Esophagus (tissue), 2 donors: ENCODE measurements at regions not wholly inside any gene's neighbourhood (a gene's known extent, or its start where the extent isn't known, plus 50 kb on each side); places are given as distances from the start of the nearest gene placed in this dataset.
"Not testable (repeated sequence)": the region's sequence is repeated elsewhere in the genome, so short reads cannot be mapped to it uniquely, and the experiment has no call there.

ENCODE experiments used
- H3K27ac ChIP-seq, 2 donors: one replicate each; pipeline ENCODE4 v1.5.1; 2013; ENCODE audit warnings: low read depth in 2 of 2, mild to moderate bottlenecking in 2 of 2, inconsistent platforms in 1 of 2, low read length in 1 of 2, moderate library complexity in 1 of 2
- H3K27me3 ChIP-seq, 2 donors: one replicate each; pipeline ENCODE4 v1.6.1; 2013; ENCODE audit warnings: low read length in 2 of 2, control low read depth in 1 of 2, mild to moderate bottlenecking in 1 of 2; ENCODE audit not compliant: insufficient read depth in 2 of 2, control insufficient read depth in 1 of 2
- H3K36me3 ChIP-seq, 2 donors: one replicate each; pipeline ENCODE4 v1.6.1; 2013; ENCODE audit warnings: low read length in 1 of 2; ENCODE audit not compliant: control insufficient read depth in 2 of 2, insufficient read depth in 2 of 2
- H3K4me1 ChIP-seq, 2 donors: one replicate each; pipeline ENCODE4 v1.6.1; 2013; ENCODE audit warnings: low read length in 1 of 2; ENCODE audit not compliant: control insufficient read depth in 2 of 2, insufficient read depth in 2 of 2
- H3K4me3 ChIP-seq, 2 donors: one replicate each; pipeline ENCODE4 v1.5.1; 2013; ENCODE audit warnings: low read length in 2 of 2, mild to moderate bottlenecking in 2 of 2, low read depth in 1 of 2, moderate library complexity in 1 of 2
- H3K9me3 ChIP-seq, 2 donors: one replicate each; pipeline ENCODE4 v1.6.1; 2013; ENCODE audit warnings: mild to moderate bottlenecking in 2 of 2, low read depth in 1 of 2, low read length in 1 of 2, moderate library complexity in 1 of 2; ENCODE audit not compliant: control insufficient read depth in 2 of 2, insufficient read depth in 1 of 2
- WGBS, 2 donors: extraction: QIAGEN DNeasy Blood & Tissue Kit; methylation state at CpG; one replicate each; pipeline ENCODE4 v1.1.7; 2013; 5-methylcytosine and 5-hydroxymethylcytosine counted together
- donor health status: healthy with polysubstance abuse.
- donor health status: Bipolar disorder and iron deficiency.

DNA sequence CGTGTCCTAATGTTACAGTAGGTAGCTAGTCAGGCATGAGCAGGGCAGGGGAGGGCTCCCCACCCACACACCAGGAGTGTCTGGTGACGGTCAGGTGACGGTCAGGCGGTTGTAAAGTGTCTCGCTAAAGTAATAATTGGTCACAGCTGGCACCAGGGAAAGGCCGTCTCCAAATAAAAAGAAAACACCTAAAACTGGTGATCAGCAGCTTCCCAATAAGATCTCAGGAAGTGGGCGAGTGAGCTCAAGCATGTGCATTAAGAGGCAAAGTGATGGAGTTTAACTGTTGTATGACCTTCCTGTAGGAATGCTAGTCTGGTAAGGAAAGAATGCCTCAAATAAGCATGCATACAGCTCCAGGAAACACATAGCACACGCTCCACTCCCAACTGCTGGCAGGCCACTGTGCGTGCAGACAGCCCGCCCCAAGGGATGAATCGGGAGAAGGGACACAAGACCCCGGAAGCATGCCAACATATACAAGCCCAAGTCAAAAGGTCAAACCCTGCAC lies 177.1 kb downstream of the RNF144A start:
- H3K36me3 ChIP-seq, result no peaks in the 10 kb centered on the region
- H3K4me3 ChIP-seq, result no peak overlapping the region
- H3K27me3 ChIP-seq, result no peaks in the 10 kb centered on the region
- 69 to 72% methylated on average over 12 of the region's 12 CpGs for WGBS, 2 donors
- no peaks in the 10 kb centered on the region for H3K9me3 ChIP-seq
- H3K4me1 ChIP-seq, result no peaks in the 10 kb centered on the region
- H3K27ac ChIP-seq, result no peak overlapping the region

DNA sequence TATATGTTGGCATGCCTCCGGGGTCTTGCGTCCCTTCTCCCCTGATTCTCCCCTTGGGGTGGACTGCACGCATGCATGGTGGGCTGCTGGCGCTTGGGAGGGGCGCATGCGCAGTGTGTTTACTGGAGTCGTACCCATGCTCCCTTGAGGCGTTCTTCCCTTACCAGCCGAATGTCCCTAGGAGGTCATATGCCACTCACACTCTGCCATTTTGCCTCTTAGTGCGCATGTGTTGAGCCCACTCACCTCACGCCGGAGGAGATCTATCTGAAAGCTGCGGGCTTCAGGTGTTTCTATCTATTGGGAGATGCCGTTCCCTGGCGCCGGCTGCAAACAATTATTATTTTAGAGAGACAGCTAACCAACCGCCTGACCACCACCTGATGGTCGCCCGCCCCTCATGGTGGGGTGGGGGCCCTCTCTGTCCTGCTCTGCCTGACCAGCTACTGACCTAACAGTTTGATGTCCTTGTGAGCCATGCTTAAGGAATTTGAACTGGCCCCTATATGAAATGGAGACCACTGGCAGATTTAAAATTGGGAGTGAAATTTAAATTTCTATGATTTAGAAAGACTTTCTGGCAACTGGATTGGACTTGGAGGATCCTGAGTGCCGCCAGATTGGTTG lies 179.6 kb downstream of the RNF144A start:
- no peaks in the 10 kb centered on the region for H3K27me3 ChIP-seq
- no peaks in the 10 kb centered on the region for H3K9me3 ChIP-seq
- no peak overlapping the region for H3K27ac ChIP-seq
- H3K4me1 ChIP-seq, result no peaks in the 10 kb centered on the region
- H3K36me3 ChIP-seq, result no peaks in the 10 kb centered on the region
- 78% methylated on average over 20 of the region's 20 CpGs for WGBS, 2 donors
- no peak overlapping the region for H3K4me3 ChIP-seq

DNA sequence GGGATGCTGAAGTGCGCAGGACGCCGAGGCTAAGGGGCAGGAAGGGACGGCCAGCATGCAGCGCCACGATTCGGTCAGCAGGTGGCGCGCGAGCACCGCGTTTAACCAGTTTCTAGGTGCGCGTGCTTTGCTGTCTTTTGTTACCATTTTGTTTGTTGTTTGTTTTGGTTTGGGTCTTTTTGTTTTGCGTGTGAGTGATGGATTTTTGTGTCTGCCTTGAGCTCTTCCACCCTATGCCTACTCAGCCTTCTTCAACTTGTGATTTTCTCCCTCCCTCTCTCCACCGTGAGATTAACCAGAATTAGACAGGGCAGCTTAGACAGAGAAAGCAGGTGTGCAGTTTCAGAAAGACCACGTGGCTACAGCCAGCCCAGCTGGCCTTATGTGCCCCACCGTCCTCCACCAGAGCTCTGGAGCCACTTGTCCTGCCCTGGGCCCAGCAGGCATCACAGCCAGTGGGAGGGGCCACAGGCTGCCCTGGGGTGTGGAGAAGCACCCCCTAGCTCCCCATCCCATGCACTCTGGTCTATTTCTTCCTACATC lies 180.2 kb downstream of the RNF144A start:
- WGBS, 2 donors, result 1% methylated on average over 18 of the region's 18 CpGs
- Histone ChIP-seq H3K27me3 (no peaks in the 10 kb centered on the region), H3K36me3 (no peaks in the 10 kb centered on the region), H3K9me3 (no peaks in the 10 kb centered on the region), H3K27ac (no peak overlapping the region), H3K4me3 (no peak overlapping the region), H3K4me1 (no peaks in the 10 kb centered on the region)

DNA sequence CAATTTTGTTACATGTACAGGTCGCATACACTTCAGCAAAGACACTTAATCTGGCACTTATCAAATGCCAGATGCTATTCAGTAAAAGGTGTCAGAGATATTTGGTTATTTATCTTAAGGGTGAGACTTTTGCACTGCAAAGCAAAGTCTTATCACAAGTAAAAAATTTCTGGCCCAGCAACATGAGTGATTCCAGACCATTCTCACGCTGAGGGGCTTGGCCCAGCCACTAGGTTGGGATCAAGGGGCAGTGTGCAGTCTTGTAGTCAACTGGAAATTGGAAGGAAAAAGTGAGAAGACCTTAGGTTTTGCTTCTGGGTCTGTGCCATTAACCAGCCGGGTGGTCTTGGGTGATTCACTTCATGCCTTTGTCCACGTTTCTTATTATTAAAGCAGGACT lies 181.6 kb downstream of the RNF144A start:
- H3K4me3 ChIP-seq, result no peak overlapping the region
- H3K4me1 ChIP-seq, result no peaks in the 10 kb centered on the region
- H3K27ac ChIP-seq, result no peak overlapping the region
- H3K36me3 ChIP-seq, result no peaks in the 10 kb centered on the region
- no peaks in the 10 kb centered on the region for H3K27me3 ChIP-seq
- 83 to 89% methylated on average over 4 of the region's 4 CpGs for WGBS, 2 donors
- no peaks in the 10 kb centered on the region for H3K9me3 ChIP-seq

DNA sequence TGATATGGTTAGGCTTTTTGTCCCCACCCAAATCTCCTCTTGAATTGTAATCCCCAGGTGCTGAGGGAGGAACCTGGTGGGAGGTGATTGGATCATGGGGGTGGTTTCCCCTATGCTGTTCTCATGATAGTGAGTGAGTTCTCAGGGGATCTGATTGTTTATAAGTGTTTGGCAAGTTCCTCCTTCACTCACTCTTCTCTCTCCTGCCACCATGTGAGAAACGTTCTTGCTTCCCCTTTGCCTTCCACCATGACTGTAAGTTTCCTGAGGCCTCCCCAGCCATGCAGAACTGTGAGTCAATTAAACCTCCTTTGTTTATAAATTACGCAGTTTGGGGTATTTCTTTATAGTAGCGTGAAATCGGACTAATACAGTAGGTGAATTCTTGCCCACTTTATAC lies 182.5 kb downstream of the RNF144A start:
- not testable (repeated sequence) for H3K9me3 ChIP-seq, H3K27ac ChIP-seq, H3K27me3 ChIP-seq, H3K36me3 ChIP-seq, H3K4me3 ChIP-seq, H3K4me1 ChIP-seq
- WGBS, 2 donors, result 78 to 85% methylated on average over 4 of the region's 4 CpGs

DNA sequence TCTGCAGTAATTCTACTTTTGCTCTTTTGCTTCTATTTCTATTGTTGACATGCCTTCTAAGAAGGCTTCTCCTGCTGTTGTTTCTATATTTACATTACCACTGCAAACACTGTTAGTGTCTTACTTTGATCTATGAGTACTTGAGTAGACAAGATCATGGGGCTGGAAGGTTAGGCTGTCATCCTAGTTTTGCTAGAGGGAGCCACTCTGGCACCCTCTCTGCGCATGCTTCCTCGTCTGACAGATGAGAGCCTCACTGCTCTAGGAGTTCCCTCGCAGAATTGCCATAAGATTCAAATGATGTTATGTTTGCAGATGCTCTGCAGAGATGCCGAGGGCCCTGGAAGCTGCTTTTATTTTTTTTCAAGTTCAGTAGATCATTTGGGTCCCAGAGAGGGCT lies 185.6 kb downstream of the RNF144A start:
- Histone ChIP-seq H3K27ac (no peak overlapping the region), H3K36me3 (no peaks in the 10 kb centered on the region), H3K9me3 (no peaks in the 10 kb centered on the region), H3K4me3 (no peak overlapping the region), H3K27me3 (no peaks in the 10 kb centered on the region), H3K4me1 (no peaks in the 10 kb centered on the region)
- WGBS, 2 donors, result 92 to 95% methylated on average over 4 of the region's 4 CpGs

DNA sequence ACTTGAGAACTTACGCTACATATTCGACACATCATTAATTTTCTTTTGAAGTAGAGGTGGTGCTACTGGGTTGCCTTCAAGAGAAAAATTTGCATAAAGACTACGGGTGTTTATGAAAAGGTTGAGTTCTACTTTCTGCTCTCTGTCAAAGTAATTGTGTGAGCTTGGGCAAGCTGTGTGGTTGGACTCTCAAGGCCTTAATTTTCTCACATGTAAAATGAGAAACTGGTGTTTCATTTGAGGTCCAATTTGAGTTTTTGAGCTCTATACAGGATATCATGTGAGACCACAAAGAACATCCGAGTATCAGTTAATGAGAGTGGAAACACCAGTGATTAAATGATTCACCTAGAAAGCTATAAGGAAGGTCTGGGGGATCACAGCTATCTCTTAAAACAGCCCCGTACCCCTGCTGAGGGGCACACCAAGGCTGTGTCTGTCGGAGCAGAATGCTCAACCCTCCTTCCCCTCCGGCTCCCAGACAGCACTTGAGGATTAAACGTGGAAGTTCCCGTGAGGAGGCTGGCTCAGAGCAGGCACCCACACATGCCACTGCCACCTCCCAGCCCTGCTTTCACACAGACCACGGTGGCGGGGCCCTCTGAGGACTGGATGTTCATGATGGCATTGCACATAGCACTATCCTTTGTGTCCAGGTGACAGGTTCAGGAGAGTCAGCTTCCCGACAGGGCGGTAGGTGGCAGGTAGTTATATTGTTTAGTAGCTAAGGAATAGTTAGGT lies 191.8 kb downstream of the RNF144A start:
- no peaks in the 10 kb centered on the region for H3K36me3 ChIP-seq
- no peaks in the 10 kb centered on the region for H3K4me1 ChIP-seq
- no peaks in the 10 kb centered on the region for H3K9me3 ChIP-seq
- 79 to 82% methylated on average over 13 of the region's 13 CpGs for WGBS, 2 donors
- no peak overlapping the region for H3K27ac ChIP-seq
- H3K27me3 ChIP-seq, result no peaks in the 10 kb centered on the region
- H3K4me3 ChIP-seq, result no peak overlapping the region

DNA sequence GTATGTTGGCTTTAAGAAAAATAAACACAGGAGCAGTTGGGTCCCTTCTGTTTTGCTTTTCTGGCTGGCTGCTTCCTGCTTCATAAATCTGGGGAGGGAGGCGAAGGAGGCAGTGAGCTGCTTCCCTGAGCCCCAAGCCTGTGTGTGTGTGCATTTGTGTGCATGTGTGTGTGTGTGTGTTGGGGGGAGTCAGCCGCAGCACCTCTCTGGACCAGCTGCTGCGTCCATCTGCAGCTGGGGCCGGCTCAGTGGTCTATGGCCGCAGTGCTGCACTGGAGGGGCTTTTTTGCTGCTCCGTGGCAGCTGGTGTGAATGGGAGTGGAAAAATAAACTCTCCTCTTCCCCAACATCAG lies 192.3 kb downstream of the RNF144A start:
- H3K27me3 ChIP-seq, result no peaks in the 10 kb centered on the region
- H3K36me3 ChIP-seq, result no peaks in the 10 kb centered on the region
- H3K4me3 ChIP-seq, result no peak overlapping the region
- no peaks in the 10 kb centered on the region for H3K9me3 ChIP-seq
- H3K27ac ChIP-seq, result no peak overlapping the region
- H3K4me1 ChIP-seq, result no peaks in the 10 kb centered on the region
- 83 to 93% methylated on average over 6 of the region's 6 CpGs for WGBS, 2 donors

DNA sequence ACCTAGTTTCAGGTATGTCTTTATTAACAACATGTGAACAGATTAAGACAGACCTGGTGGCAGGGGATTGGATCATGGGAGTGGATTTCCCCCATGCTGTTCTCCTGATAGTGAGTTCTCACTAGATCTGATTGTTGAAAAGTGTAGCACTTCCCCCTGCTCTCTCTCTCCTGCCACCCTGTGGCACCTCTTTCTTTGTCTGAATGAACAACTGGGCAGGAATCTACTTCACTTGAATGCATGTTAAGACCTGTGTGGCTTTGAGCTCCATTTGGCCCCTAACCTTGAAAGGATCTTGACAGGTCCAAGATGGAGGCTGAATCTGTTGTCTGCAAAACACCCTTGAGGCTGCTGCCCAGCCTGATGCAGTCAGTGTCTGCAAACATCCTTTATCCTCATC lies 194.4 kb downstream of the RNF144A start:
- H3K9me3 ChIP-seq, result no peaks in the 10 kb centered on the region
- H3K36me3 ChIP-seq, result no peaks in the 10 kb centered on the region
- H3K4me3 ChIP-seq, result no peak overlapping the region
- no peaks in the 10 kb centered on the region for H3K27me3 ChIP-seq
- no peaks in the 10 kb centered on the region for H3K4me1 ChIP-seq
- H3K27ac ChIP-seq, result no peak overlapping the region

DNA sequence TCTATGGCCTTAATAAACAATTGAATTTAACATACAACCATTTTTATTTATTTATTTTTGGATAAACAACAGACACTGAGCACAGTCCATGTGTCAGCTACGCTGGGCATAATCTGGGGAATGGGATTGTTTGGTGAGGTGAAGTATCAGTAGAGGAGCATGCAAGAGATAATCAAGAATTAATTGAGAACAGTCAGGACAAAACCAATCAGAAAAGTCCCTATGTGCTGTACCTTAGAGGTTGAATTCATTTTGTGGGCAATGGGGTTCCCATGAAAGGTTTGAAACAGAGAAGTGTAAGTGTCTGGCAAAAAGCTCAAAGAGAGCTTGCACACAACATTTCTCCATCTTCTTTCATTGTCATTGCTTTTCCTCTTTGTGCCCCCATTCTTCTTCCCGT lies 198.2 kb downstream of the RNF144A start:
- Histone ChIP-seq H3K4me3 (no peak overlapping the region), H3K36me3 (no peaks in the 10 kb centered on the region), H3K27me3 (no peaks in the 10 kb centered on the region), H3K27ac (no peak overlapping the region), H3K9me3 (no peaks in the 10 kb centered on the region), H3K4me1 (no peaks in the 10 kb centered on the region)
- 69 to 76% methylated on average over 2 of the region's 2 CpGs for WGBS, 2 donors
